HPDE6-E6E7 (cell line): ENCODE measurements at regions not wholly inside any gene's neighbourhood (a gene's known extent, or its start where the extent isn't known, plus 50 kb on each side); places are given as distances from the start of the nearest gene placed in this dataset.

Experiments used
- DNase-seq: peaks from one replicate; pipeline ENCODE4 v3.0.0; 2011; ENCODE audit warnings: missing footprints; ENCODE audit errors: extremely low spot score

- no peak for DNase-seq
Observed at GRCh38 chr17:68740555-68741447, 139.6 kb upstream of the FAM20A start.

GRCh38 chr17:68737761-68738443, 136.7 kb upstream of the FAM20A start:
- DNase-seq: no peak

GRCh38 chr17:68734931-68735330, 133.8 kb upstream of the FAM20A start:
- no peak for DNase-seq

- DNase-seq: no peak
Observed at GRCh38 chr17:68734187-68734900, 133.2 kb upstream of the FAM20A start.

- no peak for DNase-seq
Observed at GRCh38 chr17:68733241-68734176, 132.3 kb upstream of the FAM20A start.

- no peak for DNase-seq
Observed at GRCh38 chr17:68732301-68732749, 131.2 kb upstream of the FAM20A start.

GRCh38 chr17:68731465-68731864, 130.3 kb upstream of the FAM20A start:
- DNase-seq: no peak

GRCh38 chr17:68719431-68719830, 118.3 kb upstream of the FAM20A start:
- DNase-seq: no peak

GRCh38 chr17:68718926-68719325, 117.8 kb upstream of the FAM20A start:
- no peak for DNase-seq

GRCh38 chr17:68718465-68718864, 117.3 kb upstream of the FAM20A start:
- DNase-seq: no peak

GRCh38 chr17:68714676-68715075, 113.5 kb upstream of the FAM20A start:
- no peak for DNase-seq

- no peak for DNase-seq
Observed at GRCh38 chr17:68711858-68712257, 110.7 kb upstream of the FAM20A start.

- no peak for DNase-seq
Observed at GRCh38 chr17:68710976-68711375, 109.8 kb upstream of the FAM20A start.

GRCh38 chr17:68710035-68710780, 109.0 kb upstream of the FAM20A start:
- DNase-seq: no peak

- DNase-seq: no peak
Observed at GRCh38 chr17:68709461-68709860, 108.3 kb upstream of the FAM20A start.

GRCh38 chr17:68707031-68707430, 105.9 kb upstream of the FAM20A start:
- DNase-seq: no peak

GRCh38 chr17:68706356-68706920, 105.3 kb upstream of the FAM20A start:
- no peak for DNase-seq

GRCh38 chr17:68705714-68706076, 104.5 kb upstream of the FAM20A start:
- DNase-seq: no peak

GRCh38 chr17:68704871-68705713, 103.9 kb upstream of the FAM20A start:
- DNase-seq: no peak
